Upper lobe of left lung (tissue), 6 donors: ENCODE measurements at regions not wholly inside any gene's neighbourhood (a gene's known extent, or its start where the extent isn't known, plus 50 kb on each side); places are given as distances from the start of the nearest gene placed in this dataset.
A peak's percentile ranks its signal among the peaks of the same experiment; 100 is the strongest.

Source experiments
- ATAC-seq, 2 donors: fragments of 200-7000 bp; cut with Tn5 transposase; one replicate each; pipeline ENCODE4 v1.9.1; 2022; ENCODE audit warnings: mild to moderate bottlenecking in 2 of 2, moderate library complexity in 2 of 2; ENCODE audit not compliant: low FRiP score in 2 of 2
- DNase-seq, 2 donors: peaks; one replicate each; pipeline ENCODE4 v3.0.0-alpha.2; 2019 to 2020
- H3K27ac ChIP-seq, 4 donors: fragments of 200-600 bp; sonication (generic); one replicate each; pipeline ENCODE4 v1.5.1; 2016 to 2019
- H3K27me3 ChIP-seq, 4 donors: fragments of 200-600 bp; sonication (generic); one replicate each; pipeline ENCODE4 v1.5.1; 2017 to 2019
- H3K36me3 ChIP-seq, 4 donors: fragments of 200-600 bp; sonication (generic); one replicate each; pipeline ENCODE4 v1.5.1; 2016 to 2019
- H3K4me1 ChIP-seq, 4 donors: fragments of 200-600 bp; sonication (generic); one replicate each; pipeline ENCODE4 v1.5.1; 2018 to 2019
- H3K4me3 ChIP-seq, 4 donors: fragments of 200-600 bp; sonication (generic); one replicate each; pipeline ENCODE4 v1.5.1; 2017 to 2019; ENCODE audit warnings: mild to moderate bottlenecking in 2 of 4, moderate library complexity in 1 of 4
- H3K9me3 ChIP-seq, 4 donors: fragments of 200-600 bp; sonication (generic); one replicate each; pipeline ENCODE4 v1.5.1; 2018 to 2019
- CTCF ChIP-seq, 6 experiments: fragments of 450-650 bp in 4 of 6; fragments of 200-600 bp in 2 of 6; sonication (generic) in 2 of 6; IDR thresholded peaks; one replicate each; pipeline ENCODE4 v1.5.1; 2016 to 2019; ENCODE audit warnings: antibody characterized with exemption in 6 of 6
- EP300 ChIP-seq, 4 donors: sonication (generic); formaldehyde crosslinking; IDR thresholded peaks; one replicate each; pipeline ENCODE4 v1.5.1; 2017; ENCODE audit warnings: antibody characterized with exemption in 4 of 4, control low read depth in 2 of 4
- POLR2A ChIP-seq, 4 donors: fragments of 450-650 bp; IDR thresholded peaks; one replicate each; pipeline ENCODE4 v1.5.1; 2016 to 2017; ENCODE audit warnings: antibody characterized with exemption in 4 of 4, mild to moderate bottlenecking in 2 of 4
- POLR2AphosphoS5 ChIP-seq, 2 donors: sonication (generic); formaldehyde crosslinking; IDR thresholded peaks; one replicate each; pipeline ENCODE4 v1.5.1; 2017; ENCODE audit warnings: antibody characterized with exemption in 2 of 2
- whole genome bisulfite sequencing, 2 donors: methylation state at CpG; one replicate each; pipeline ENCODE4 v1.1.5; 2017 to 2018; 5-methylcytosine and 5-hydroxymethylcytosine counted together
- donor health status: DM: no; HTN: no; CAD: no; lungs with moderate emphysema.
- donor health status: DM: no; HTN: yes; CAD: no; lungs with severe emphysema.

- peaks cover 0 to 92% (median 9%) of the 10 kb centered on the region in 4 donors for H3K9me3 ChIP-seq
- WGBS, 2 donors: 74 to 83% methylated on average over 25 of the region's 25 CpGs
Measured at GRCh38 chr12:34387711-34388635, 365.7 kb downstream of the ALG10 start.

GRCh38 chr12:34388636-34389377 lies 366.5 kb downstream of the ALG10 start:
- Histone ChIP-seq H3K27ac (no peak overlapping the region), H3K4me1 (no peaks in the 10 kb centered on the region), H3K9me3 (peaks cover 0 to 92% (median 12%) of the 10 kb centered on the region in 4 donors), H3K4me3 (no peak overlapping the region), H3K36me3 (no peaks in the 10 kb centered on the region), H3K27me3 (peaks cover 0 to 8% (median 0%) of the 10 kb centered on the region in 4 donors)
- DNase-seq: peak in 1 of 2 donors; percentile 44
- ATAC-seq: no peak
- TF ChIP-seq EP300 (IDR thresholded peaks at IDR 0.05) (no peak), POLR2AphosphoS5 (IDR thresholded peaks at IDR 0.05) (no peak), POLR2A (IDR thresholded peaks at IDR 0.05) (no peak), CTCF (IDR thresholded peaks at IDR 0.05) (no peak)
- WGBS, 2 donors: 50 to 65% methylated on average over 10 to 14 of the region's 14 CpGs

More at GRCh38 chr12:34387711-34388635, 365.7 kb downstream of the ALG10 start:
- no peaks in the 10 kb centered on the region for H3K4me1 ChIP-seq
- H3K27me3 ChIP-seq: peaks cover 0 to 8% (median 0%) of the 10 kb centered on the region in 4 donors
- no peak overlapping the region for H3K27ac ChIP-seq
- peak in 1 of 2 donors; percentile 30 for DNase-seq
- TF ChIP-seq EP300 (IDR thresholded peaks at IDR 0.05) (no peak), POLR2A (IDR thresholded peaks at IDR 0.05) (no peak), CTCF (IDR thresholded peaks at IDR 0.05) (no peak), POLR2AphosphoS5 (IDR thresholded peaks at IDR 0.05) (no peak)
- H3K36me3 ChIP-seq: no peaks in the 10 kb centered on the region
- no peak overlapping the region for H3K4me3 ChIP-seq
- no peak for ATAC-seq

GRCh38 chr12:34389378-34390170 lies 367.3 kb downstream of the ALG10 start:
- Histone ChIP-seq H3K4me3 (no peak overlapping the region), H3K27ac (no peak overlapping the region), H3K36me3 (no peaks in the 10 kb centered on the region), H3K27me3 (peaks cover 0 to 8% (median 0%) of the 10 kb centered on the region in 4 donors), H3K4me1 (no peaks in the 10 kb centered on the region), H3K9me3 (peaks cover 0 to 94% (median 15%) of the 10 kb centered on the region in 4 donors)
- no peak for TF ChIP-seq EP300 (IDR thresholded peaks at IDR 0.05)
- TF ChIP-seq POLR2AphosphoS5 (IDR thresholded peaks at IDR 0.05): no peak
- no peak for TF ChIP-seq CTCF (IDR thresholded peaks at IDR 0.05)
- no peak for TF ChIP-seq POLR2A (IDR thresholded peaks at IDR 0.05)
- DNase-seq (peak in 1 of 2 donors; percentile 33), ATAC-seq (no peak)
- WGBS, 2 donors: 66 to 69% methylated on average over 23 to 26 of the region's 26 CpGs

- WGBS, 2 donors: 71 to 76% methylated on average over 17 of the region's 17 CpGs
- no peak overlapping the region for H3K4me3 ChIP-seq
- DNase-seq: peak in 1 of 2 donors; percentile 41
- H3K9me3 ChIP-seq: peaks cover 0 to 94% (median 17%) of the 10 kb centered on the region in 4 donors
- ATAC-seq: no peak
- H3K36me3 ChIP-seq: no peaks in the 10 kb centered on the region
- TF ChIP-seq EP300 (IDR thresholded peaks at IDR 0.05) (no peak), POLR2AphosphoS5 (IDR thresholded peaks at IDR 0.05) (no peak), CTCF (IDR thresholded peaks at IDR 0.05) (no peak), POLR2A (IDR thresholded peaks at IDR 0.05) (no peak)
- peaks cover 0 to 8% (median 0%) of the 10 kb centered on the region in 4 donors for H3K27me3 ChIP-seq
- H3K4me1 ChIP-seq: no peaks in the 10 kb centered on the region
- H3K27ac ChIP-seq: no peak overlapping the region
Measured at GRCh38 chr12:34390171-34390841, 368.0 kb downstream of the ALG10 start.
